GM18909 (cell line): ENCODE measurements at regions not wholly inside any gene's neighbourhood (a gene's known extent, or its start where the extent isn't known, plus 50 kb on each side); places are given as distances from the start of the nearest gene placed in this dataset.

Experiments
- ATAC-seq: cut with Tn5 transposase; IDR thresholded peaks from one replicate; pipeline ENCODE4 v1.9.1; 2021; ENCODE audit warnings: mild to moderate bottlenecking; ENCODE audit not compliant: unreplicated experiment, poor library complexity

DNA sequence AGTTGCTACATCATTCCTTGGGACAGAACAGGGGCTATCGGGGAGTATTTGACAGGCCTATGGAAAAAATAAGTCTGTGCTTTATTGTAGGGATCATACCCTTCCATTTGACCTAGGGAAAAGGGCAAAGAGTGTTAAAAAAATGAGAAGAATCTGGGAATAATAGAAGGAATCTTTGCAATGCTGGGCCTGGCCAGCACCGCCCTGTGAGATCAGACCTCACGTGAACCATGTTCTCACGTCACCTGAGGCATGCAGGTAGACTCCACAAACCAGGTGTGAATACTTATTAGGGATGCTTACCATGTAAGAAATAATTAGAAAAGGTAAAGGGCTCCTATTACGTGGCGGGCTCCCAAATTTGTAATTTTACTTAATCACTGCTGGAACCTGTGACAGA, 177.5 kb upstream of the GATA6 start:
- ATAC-seq: no peak

DNA sequence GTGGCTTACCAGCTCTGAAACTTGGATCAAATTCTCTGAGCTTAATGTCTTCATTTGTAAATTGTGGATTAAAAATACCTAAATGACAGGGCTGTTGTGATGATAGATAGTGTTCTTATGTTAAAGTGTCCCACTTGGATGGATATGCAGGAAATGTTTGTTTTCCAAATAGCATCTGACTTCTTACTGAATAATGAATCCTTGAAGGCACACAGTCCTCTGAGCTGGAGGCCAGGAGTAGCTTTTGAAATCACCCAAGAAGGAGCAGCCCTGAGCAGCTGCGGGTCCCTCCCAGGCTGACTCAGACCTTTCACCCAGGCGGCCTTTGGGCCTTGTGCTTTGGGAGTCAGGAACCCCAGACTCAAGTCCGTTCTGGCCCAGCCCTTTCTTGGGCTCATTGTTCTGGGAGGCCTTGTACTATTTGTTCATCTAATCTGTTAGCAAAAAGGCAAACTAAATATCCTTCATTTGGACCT, 173.0 kb upstream of the GATA6 start:
- no peak for ATAC-seq

DNA sequence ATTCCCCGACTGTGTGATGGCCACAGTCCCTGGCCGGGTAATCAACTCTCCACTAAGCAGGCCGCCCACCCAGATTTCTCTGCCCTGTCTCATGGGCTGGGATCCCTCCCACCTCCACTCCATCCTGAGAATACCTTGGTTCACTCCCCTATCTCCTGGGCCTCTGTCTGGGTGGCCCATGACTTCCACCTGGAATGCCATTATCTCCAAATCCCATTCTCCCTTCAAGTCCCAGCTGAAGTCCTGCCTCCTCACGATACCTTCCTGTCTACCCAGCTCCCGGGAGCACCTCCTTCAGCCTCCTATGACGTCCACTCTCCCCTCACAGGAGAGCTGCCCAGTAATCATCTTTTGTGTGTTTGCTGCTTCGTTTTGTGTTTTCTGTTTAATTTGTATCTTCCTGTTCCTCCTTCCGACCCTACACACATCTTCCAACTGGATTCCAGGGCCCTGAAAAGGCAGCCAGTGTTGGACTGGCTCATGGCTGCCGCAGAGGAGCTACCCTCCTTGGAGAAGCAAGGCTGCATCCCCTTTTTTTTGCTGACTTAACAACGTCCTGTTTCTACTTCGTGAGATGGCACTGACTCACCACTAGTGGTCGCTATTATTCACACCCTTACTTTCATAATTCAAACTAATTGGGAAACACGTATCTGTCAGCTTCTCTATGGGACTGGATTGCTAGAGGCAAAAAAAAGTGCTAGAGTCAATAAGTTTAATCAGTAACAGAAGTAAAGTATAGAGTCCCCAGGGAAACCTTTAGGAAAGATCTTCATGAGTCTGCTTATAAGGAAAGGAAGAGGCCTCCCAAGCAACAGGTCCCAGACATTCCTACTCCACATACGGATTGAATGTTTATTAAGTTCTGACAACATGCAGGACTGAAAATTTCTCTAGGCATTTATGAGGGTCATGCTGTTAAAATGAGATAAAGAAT, 171.9 kb upstream of the GATA6 start:
- ATAC-seq: peak; percentile 74

DNA sequence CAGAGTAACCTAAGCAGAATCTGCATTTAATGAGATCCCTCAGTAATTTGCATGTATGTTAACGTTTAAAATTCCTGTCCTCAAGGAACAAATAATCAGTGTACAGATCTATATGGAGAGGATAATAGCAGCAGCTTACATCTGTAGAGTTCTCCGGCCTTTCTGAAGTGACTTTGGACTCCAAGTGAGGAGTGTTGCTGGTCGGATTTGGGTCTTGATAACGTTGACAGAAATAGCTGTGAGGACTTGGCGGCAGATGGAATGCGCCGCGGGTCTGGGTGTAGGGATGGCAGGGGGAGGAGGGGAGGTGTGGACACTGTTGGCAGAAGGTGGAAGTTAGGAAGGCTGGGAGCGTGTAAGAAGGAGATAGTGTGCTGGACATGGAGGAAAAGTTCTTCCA, 170.9 kb upstream of the GATA6 start:
- no peak for ATAC-seq

DNA sequence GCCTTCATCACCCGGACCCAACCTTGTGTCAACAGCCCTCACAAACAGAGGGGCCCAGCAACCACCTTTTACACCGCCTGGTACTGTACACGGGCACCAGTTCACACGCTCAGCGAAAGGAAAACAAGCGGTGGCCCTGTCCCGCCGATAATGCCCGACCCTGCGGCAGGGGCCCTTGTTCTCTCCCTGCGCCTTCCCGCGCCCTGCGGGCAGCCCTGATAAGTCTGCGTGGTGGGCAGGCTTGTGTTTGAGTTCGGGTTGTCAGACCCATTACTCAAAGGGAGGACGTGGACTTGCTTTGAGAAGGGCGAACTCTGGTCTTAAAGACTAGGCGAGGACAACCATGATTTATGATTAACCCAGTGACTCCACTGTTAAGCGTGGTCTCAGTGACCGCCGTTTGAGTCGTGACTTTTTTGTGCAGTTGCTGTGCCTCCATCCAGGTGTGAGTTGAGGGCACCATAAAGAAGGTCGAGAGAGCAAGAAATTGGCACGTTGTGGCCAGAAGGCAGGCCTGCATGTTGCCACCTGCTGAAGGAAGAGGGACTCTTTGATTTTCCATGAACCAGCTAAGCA, 167.4 kb upstream of the GATA6 start:
- ATAC-seq: no peak

DNA sequence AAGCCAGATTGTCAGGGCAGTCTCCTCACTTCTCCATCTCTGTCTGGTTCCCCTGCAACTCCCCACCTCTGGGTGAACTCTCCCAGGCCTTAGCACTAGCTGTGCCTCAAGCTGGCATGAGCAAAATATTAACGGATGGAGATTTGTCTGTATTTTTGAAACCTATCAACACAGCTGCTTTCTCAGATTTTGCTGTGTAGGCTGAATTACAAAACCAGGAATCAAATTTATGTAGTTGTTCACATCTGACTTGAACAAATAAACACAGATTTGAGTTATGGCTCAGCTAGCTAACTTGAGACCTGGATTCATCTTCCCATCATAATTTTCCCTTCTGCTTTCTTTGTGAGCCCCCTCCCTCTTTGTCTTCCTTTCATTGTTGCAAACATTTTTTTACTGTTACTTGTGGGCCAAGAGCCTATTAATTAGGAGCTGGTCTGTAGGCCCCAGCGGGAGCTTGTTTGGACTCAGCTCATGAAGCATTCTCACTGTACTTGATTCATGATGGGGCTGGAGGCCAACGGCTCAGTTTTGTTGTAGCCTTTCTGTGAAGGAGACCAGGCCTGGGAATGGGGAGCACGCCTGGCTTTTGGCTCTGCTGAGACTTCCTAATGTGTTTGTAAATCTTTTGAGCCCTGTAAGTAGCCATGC, 164.1 kb upstream of the GATA6 start:
- ATAC-seq: no peak

DNA sequence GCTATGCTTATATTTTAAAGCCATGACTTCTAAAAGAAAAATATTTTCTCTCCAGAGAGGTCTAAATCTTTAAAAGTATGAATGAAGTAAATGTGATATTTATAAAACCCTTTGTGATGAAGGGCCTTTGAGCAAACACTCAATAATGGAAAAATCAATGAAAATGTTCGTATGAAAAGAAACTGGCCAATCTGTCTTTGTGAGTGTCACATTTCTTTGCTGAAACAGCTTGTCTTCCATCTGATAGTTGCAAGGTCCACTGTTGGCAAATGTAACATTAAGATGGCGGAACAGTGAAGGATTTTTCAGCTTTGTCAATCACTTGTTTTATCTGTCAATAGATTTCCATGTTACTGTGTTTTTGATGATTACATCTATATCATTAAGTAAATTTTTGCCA, 162.9 kb upstream of the GATA6 start:
- no peak for ATAC-seq

DNA sequence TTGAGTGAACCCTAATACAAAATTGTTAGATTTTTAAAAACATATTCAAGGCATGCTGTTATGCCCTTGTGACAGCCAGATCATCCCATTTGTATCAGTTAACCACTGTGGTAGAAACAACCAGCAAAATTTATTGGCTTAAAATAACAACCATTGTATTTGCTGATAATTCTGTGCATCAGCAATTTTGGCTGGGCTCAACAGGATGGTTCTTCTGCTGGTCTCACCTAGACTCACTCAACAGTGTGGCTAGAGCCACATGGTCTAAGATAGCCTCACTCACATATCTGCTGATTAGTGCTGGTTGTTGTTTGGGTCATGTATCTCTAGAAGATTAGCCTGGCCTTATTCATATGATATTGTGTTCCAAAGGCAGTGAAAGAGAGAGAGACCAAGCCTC, 160.1 kb upstream of the GATA6 start:
- ATAC-seq: no peak

DNA sequence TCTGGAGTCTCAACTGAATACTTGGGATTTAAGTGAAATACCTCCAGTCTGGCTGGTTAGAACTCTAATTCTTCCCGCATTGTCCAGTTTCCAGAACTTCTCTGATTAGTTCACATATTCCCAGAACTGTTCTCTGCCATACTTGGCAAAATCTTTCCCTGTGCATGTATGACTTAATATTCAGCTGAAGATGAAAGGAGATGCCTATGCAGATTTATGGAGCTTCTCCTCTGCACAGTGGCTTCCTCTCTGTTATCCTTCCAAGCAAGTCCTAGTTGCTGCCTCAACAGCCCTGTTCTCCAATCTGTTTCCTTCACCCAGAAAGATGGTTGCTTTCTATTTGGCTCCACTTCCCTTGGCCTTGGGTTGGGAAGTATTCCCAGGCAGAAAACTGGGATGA, 155.4 kb upstream of the GATA6 start:
- no peak for ATAC-seq

DNA sequence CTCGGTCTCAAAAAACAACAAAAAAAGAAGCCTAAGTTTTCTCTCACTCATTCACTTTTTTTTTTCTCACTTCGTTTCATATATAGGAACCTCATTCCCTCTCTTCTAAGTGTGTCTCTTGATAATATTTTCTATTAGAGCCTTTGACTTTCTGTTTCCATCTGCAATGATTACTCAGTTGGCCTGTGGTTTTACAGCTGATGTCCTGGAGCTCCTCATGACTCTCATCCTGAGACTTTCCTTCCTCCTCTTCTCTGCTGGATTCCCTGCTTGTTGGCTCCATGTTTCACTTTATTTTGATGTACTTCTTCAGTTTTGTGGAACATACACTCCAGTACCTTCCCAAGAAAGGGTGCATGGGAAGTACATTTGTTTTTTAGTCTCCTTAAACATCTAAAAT, 154.2 kb upstream of the GATA6 start:
- ATAC-seq: no peak

DNA sequence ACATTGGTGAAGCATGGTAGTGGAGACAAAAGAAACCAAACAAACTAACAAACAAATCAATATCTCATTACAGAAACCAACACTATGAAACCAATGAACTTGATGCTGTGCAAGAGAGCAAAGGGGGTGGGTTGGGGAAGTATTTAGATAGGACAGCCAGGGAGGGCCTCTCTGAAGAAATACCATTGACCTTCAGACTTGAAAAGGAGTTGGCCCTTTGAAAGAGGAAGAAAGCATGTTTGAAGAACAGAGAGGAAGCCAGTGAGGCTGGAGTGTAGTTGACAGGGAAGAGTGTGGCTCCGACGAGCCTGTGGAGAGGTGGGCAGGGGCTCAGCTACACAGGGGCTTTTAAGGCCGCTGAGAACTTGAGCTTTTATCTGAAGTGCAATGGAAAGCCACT, 151.0 kb upstream of the GATA6 start:
- no peak for ATAC-seq

DNA sequence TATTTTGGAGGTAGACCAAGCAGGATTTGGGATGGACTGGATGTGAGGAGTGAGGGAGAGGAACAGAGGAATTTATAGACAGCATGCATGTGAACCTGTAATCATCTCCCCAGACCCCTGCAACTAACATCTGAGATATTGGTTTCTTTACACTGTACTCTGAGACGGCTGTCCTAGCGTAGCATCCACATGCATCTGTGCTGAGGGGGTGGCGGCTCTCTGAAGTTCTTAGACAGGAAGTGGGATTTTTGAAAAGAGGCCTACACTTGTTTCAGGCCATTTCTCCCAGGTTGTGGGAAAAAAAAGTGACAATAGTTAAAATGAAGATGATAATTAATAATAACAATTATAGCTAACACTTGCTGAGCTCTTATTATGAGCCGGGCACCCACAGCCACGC, 150.2 kb upstream of the GATA6 start:
- no peak for ATAC-seq

DNA sequence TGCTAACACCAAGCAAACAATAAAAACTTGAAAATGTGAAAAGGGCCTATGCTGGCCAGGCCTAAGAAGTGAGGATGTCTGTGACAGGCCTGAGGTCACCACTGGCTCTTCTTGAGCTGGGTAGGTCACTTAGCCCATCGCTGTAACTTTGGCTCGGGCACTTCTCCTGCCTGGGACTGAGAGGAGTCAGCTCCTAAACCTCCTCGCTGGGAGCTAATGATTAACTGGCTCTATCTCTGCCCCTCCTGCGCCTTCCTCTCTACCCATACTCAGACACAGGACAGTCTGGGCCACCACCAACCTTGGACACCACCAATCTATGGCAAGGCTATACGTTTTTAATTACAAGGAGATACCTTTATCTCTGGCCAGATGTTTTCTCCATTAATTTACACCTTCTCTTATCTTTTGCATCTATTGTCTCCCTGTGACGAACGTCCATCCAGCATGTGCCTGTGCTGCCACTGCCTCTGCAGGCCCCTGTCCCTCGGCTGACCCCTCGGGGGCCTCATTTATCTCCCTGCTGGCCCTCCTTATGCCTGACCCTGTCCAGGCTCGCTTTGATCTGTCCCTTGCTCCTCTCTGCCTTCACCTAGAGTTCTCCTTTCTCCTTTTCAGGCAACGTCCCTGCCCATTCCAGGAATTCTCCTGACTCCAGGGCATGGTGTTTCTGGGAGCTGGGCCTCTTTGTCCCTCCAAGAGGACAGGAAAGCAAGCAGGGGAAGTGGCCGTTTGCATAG, 149.1 kb upstream of the GATA6 start:
- no peak for ATAC-seq

DNA sequence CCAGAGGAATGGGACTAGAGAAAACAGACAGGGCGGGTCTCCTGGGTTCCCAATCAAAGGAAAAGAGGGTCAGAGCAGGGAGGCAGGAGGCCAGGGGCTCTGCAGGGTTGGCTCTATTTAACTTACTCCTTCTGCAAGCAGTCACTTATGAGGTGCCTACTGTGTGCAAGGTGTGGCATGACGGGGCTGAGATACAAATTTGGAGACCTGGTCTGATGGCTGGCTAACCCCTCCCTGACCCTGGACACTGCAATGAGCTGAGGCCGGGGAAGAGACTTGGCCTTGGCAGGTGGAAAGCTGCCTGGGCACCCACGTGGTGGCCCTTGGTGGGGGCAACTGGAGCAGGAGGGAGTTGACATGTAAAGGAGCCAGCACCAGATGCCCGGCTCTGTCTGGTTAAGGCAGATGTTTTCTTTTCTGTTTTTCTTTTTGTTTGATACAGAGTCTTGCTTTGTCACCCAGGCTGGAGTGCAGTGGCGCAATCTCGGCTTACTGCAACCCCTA, 148.5 kb upstream of the GATA6 start:
- no peak for ATAC-seq

DNA sequence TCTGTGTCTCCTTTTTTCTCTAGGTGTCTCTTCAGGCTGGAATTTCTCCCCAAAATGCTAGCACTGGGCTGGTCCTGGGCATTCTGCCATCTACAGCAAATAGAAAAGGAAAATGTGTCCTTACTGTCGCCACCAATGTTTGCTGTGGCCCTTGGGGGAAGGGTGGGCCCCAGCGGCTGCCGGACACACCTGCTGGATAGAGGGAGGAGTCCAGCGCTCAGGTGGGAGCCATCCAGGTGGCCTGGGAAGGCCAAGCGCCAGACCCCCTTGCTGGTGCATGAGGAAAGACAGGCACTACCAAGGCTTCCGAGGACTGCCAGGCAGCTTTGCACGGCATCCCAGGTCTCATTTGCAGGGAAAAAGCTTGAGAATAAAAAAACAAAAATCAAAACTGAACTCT, 147.7 kb upstream of the GATA6 start:
- ATAC-seq: no peak

DNA sequence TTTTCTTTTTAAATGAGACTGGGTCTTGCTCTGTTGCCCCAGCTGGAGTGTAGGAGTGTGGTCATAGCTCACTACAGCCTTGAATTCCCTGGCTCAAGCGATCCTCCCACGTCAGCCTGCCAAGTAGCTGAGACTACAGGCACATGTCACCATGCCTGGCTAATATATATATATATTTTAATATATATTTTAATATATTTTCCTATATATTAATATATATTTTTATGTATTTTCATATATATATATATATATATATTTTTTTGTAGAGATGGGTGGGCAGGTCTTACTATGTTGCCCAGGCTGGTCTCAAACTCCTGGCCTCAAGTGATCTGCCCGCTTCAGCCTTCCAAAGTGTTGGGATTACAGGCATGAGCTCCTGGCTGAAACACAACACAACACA, 144.5 kb upstream of the GATA6 start:
- no peak for ATAC-seq

DNA sequence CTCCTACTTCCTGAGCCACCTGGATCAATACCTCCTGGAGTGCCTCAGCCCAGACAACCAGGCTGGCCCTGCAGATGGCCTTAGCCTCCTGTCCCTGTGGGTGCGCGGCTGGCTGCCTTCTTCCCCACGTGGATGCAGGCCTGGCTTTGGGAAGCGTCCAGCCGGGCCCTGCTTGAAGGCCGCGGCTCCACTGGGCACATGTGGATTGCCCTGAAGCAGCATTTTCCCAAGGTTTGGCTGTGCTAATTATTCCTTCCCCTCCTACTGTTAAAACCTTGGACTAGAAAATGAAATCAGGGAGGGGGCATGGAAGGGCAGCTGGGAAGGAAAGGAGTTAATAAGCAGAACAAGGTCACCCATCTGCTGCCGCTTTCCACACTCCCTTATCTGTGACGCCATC, 143.0 kb upstream of the GATA6 start:
- ATAC-seq: no peak

DNA sequence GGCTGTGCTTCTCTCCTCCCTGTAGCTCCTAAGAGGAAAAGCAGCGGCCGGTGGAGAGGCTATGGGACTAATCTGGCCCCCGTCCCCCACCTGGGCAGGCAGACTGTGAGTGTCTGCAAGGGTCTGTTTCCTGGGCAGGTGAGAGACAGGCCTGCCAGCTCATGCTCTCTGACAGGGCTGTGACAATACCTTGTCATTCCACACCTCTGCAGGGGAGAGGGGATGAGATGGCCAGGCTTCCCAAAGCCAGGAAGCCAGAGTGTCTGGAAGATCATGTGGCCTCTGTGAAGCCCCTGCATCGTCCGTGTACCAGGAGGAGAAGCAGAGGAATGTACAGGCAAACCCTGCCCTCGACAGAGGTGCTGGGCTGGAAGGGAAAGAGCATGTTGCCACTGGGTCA, 142.5 kb upstream of the GATA6 start:
- no peak for ATAC-seq

DNA sequence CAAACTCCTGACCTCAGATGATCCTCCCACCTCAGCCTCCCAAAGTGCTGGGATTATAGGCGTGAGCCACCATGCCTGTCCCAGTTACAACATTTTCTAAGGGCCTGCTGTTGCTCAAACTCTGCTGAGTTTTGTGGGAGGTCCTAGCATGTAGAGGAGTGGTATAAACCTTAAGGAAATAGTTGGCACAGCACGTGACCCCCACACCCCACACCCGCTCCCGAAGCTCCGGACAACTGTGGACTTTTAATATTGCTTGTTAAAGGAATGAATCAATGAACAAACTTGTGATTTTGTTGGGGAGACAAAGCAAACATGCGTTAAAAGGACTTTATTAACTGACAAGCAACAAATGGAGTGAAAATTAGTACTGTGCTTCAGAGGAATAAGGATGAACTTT, 137.8 kb upstream of the GATA6 start:
- ATAC-seq: no peak

DNA sequence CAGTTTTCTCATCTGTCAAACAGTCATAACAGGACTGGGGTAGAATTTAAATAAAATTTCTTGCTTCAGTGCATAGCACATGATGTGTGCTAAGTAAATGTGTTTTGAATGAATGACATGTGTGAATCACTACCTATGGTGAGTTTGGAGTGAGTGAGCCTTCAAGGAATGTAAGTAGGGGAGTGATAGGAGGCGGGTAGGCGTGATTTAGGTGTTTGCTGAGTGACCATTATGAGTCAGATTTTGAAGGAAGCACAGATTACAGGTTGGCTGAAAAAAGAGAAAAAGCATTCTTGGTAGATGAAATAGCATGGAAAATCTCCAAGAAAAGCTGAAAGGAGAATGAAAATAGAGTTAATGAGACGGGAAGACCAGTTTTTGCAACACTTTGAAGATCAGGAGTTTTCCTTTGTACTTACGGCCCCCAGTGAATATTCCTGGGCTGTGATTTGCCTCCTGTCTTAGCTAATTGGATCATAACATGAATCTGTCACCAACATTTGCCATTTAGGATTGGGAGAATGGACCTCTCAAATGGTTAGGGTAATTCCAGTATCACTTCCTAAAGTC, 136.9 kb upstream of the GATA6 start:
- ATAC-seq: no peak
